ENCODE measurements at regions not wholly inside any gene's neighbourhood (a gene's known extent, or its start where the extent isn't known, plus 50 kb on each side); places are given as distances from the start of the nearest gene placed in this dataset.

DNA sequence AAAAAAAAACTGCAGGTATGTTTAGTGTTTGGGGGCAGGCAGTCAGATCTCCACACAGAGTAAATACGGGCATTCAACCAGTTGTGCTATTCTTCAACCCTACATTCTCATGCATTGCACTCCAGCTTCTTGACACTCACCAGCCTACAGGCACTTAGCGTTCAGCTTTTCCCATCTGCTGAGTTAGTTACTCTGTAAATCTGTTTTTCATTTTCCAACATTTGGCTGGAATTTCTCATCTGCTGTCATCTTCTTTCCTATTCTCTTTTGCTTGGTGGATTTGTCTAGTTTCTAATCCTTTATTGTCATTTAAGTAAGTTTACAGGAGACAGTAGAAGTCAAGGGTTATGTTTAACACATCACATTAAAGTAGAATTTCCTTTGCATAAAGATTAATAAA, 1318.9 kb downstream of the OLFM4 start:
- TF ChIP-seq, protein P1, sequence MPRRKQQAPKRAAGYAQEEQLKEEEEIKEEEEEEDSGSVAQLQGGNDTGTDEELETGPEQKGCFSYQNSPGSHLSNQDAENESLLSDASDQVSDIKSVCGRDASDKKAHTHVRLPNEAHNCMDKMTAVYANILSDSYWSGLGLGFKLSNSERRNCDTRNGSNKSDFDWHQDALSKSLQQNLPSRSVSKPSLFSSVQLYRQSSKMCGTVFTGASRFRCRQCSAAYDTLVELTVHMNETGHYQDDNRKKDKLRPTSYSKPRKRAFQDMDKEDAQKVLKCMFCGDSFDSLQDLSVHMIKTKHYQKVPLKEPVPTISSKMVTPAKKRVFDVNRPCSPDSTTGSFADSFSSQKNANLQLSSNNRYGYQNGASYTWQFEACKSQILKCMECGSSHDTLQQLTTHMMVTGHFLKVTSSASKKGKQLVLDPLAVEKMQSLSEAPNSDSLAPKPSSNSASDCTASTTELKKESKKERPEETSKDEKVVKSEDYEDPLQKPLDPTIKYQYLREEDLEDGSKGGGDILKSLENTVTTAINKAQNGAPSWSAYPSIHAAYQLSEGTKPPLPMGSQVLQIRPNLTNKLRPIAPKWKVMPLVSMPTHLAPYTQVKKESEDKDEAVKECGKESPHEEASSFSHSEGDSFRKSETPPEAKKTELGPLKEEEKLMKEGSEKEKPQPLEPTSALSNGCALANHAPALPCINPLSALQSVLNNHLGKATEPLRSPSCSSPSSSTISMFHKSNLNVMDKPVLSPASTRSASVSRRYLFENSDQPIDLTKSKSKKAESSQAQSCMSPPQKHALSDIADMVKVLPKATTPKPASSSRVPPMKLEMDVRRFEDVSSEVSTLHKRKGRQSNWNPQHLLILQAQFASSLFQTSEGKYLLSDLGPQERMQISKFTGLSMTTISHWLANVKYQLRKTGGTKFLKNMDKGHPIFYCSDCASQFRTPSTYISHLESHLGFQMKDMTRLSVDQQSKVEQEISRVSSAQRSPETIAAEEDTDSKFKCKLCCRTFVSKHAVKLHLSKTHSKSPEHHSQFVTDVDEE (CRISPR knock-in tag; IDR thresholded peaks at IDR 0.05): no peak
- no peak for TF ChIP-seq TCF4 (CRISPR knock-in tag; IDR thresholded peaks at IDR 0.05; ENCODE audit: borderline replicate concordance)
- TF ChIP-seq ARNTL (CRISPR knock-in tag; IDR thresholded peaks at IDR 0.05; ENCODE audit: borderline replicate concordance, low read depth): no peak
- TF ChIP-seq GLIS3 (CRISPR knock-in tag; IDR thresholded peaks at IDR 0.05): no peak
- TF ChIP-seq CSDC2 (CRISPR knock-in tag; IDR thresholded peaks at IDR 0.05): no peak
- TF ChIP-seq ZNF565 (CRISPR knock-in tag; conservative IDR thresholded peaks at IDR 0.05; ENCODE audit: low read depth): no peak
- no peak for TF ChIP-seq ZNF8 (CRISPR knock-in tag; IDR thresholded peaks at IDR 0.05)
- TF ChIP-seq ISL1 (CRISPR knock-in tag; IDR thresholded peaks at IDR 0.05): no peak
- no peak for TF ChIP-seq SNAI2 (CRISPR knock-in tag; IDR thresholded peaks at IDR 0.05)
- TF ChIP-seq ZNF70 (CRISPR knock-in tag; IDR thresholded peaks at IDR 0.05): no peak
- no peak for ATAC-seq

DNA sequence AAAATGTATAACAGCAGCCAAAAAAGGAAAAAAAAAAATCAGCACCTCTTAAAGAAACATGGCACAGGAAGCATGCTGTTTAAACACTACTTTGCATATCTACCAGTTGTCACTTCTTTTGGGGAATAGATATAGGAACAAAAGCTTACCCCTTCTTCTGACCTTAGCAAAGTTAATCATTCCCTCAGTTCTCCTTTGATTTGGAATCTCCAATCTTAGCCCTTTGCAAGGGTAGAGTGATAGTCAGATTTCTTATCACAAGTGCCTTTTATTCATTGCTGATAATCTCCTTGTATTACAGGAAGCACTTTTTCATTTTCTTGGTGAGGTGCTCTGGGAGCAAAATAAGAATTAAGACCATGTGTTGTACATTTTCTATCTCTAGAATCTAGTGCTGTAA, 1327.6 kb downstream of the OLFM4 start:
- ATAC-seq: no peak

More for the DNA sequence above, 1327.6 kb downstream of the OLFM4 start:
- TF ChIP-seq ISL1 (CRISPR knock-in tag; IDR thresholded peaks at IDR 0.05) (no peak), ZFP3 (CRISPR knock-in tag; IDR thresholded peaks at IDR 0.05) (no peak), TCF4 (CRISPR knock-in tag; IDR thresholded peaks at IDR 0.05; ENCODE audit: borderline replicate concordance) (no peak), ZNF70 (CRISPR knock-in tag; IDR thresholded peaks at IDR 0.05) (no peak), ZFP30 (CRISPR knock-in tag; IDR thresholded peaks at IDR 0.05) (no peak), ZNF565 (CRISPR knock-in tag; conservative IDR thresholded peaks at IDR 0.05; ENCODE audit: low read depth) (no peak), SNAI2 (CRISPR knock-in tag; IDR thresholded peaks at IDR 0.05) (no peak), RARB (CRISPR knock-in tag; IDR thresholded peaks at IDR 0.05) (no peak), BACH2 (CRISPR knock-in tag; IDR thresholded peaks at IDR 0.05; ENCODE audit: borderline replicate concordance) (no peak), ZNF8 (CRISPR knock-in tag; IDR thresholded peaks at IDR 0.05) (no peak), GLIS3 (CRISPR knock-in tag; IDR thresholded peaks at IDR 0.05) (no peak), ARNTL (CRISPR knock-in tag; IDR thresholded peaks at IDR 0.05; ENCODE audit: borderline replicate concordance, low read depth) (no peak), ZC3H10 (CRISPR knock-in tag; IDR thresholded peaks at IDR 0.05) (no peak), CSDC2 (CRISPR knock-in tag; IDR thresholded peaks at IDR 0.05) (no peak), PPARA (CRISPR knock-in tag; IDR thresholded peaks at IDR 0.05; ENCODE audit: borderline replicate concordance) (no peak), TOX (CRISPR knock-in tag; IDR thresholded peaks at IDR 0.05; ENCODE audit: borderline replicate concordance) (no peak)
- TF ChIP-seq, protein P2, sequence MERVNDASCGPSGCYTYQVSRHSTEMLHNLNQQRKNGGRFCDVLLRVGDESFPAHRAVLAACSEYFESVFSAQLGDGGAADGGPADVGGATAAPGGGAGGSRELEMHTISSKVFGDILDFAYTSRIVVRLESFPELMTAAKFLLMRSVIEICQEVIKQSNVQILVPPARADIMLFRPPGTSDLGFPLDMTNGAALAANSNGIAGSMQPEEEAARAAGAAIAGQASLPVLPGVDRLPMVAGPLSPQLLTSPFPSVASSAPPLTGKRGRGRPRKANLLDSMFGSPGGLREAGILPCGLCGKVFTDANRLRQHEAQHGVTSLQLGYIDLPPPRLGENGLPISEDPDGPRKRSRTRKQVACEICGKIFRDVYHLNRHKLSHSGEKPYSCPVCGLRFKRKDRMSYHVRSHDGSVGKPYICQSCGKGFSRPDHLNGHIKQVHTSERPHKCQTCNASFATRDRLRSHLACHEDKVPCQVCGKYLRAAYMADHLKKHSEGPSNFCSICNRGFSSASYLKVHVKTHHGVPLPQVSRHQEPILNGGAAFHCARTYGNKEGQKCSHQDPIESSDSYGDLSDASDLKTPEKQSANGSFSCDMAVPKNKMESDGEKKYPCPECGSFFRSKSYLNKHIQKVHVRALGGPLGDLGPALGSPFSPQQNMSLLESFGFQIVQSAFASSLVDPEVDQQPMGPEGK (CRISPR knock-in tag; IDR thresholded peaks at IDR 0.05; ENCODE audit: borderline replicate concordance): no peak
- TF ChIP-seq, protein P3, sequence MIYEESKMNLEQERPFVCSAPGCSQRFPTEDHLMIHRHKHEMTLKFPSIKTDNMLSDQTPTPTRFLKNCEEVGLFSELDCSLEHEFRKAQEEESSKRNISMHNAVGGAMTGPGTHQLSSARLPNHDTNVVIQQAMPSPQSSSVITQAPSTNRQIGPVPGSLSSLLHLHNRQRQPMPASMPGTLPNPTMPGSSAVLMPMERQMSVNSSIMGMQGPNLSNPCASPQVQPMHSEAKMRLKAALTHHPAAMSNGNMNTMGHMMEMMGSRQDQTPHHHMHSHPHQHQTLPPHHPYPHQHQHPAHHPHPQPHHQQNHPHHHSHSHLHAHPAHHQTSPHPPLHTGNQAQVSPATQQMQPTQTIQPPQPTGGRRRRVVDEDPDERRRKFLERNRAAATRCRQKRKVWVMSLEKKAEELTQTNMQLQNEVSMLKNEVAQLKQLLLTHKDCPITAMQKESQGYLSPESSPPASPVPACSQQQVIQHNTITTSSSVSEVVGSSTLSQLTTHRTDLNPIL (CRISPR knock-in tag; IDR thresholded peaks at IDR 0.05; ENCODE audit: low read depth): no peak
- TF ChIP-seq, protein P1 (CRISPR knock-in tag; IDR thresholded peaks at IDR 0.05): no peak
- TF ChIP-seq, protein P4, sequence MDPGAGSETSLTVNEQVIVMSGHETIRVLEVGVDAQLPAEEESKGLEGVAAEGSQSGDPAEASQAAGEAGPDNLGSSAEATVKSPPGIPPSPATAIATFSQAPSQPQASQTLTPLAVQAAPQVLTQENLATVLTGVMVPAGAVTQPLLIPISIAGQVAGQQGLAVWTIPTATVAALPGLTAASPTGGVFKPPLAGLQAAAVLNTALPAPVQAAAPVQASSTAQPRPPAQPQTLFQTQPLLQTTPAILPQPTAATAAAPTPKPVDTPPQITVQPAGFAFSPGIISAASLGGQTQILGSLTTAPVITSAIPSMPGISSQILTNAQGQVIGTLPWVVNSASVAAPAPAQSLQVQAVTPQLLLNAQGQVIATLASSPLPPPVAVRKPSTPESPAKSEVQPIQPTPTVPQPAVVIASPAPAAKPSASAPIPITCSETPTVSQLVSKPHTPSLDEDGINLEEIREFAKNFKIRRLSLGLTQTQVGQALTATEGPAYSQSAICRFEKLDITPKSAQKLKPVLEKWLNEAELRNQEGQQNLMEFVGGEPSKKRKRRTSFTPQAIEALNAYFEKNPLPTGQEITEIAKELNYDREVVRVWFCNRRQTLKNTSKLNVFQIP (CRISPR knock-in tag; IDR thresholded peaks at IDR 0.05; ENCODE audit: borderline replicate concordance, low read depth): no peak
